GM12878 (cell line): ENCODE measurements at regions not wholly inside any gene's neighbourhood (a gene's known extent, or its start where the extent isn't known, plus 50 kb on each side); places are given as distances from the start of the nearest gene placed in this dataset.

Experiments used
- ATAC-seq: fragments of 200-7000 bp; cut with Tn5 transposase; 3 replicates; pipeline ENCODE4 v1.9.1; 2020; ENCODE audit warnings: mild to moderate bottlenecking, moderate library complexity
- BruUV-seq: library from RNA; stranded (reverse); fragments of 400-500 nt; replicated peaks from 2 replicates; lab custom pipeline; 2021; lab: Mats Ljungman, UMichigan
- CTCF ChIA-PET: fragments of 300-600 bp; sonication (Branson Sonifier 250); formaldehyde crosslinking; extraction: SDS; loops from one replicate; lab custom pipeline; 2021; ENCODE audit warnings: inconsistent platforms; lab: Yijun Ruan, JAX
- POLR2A ChIA-PET: fragments of 350-600 bp; formaldehyde crosslinking; extraction: SDS; loops from one replicate; lab custom pipeline; 2021; ENCODE audit warnings: inconsistent platforms; lab: Charles Lee
- RAD21 ChIA-PET: fragments of 300-600 bp; sonication (Branson Sonifier 250); formaldehyde crosslinking; loops from one replicate; lab custom pipeline; 2023; ENCODE audit warnings: antibody characterized with exemption; ENCODE audit not compliant: unreplicated experiment; lab: Charles Lee
- SMC1A ChIA-PET: fragments of 300-600 bp; sonication (Branson Sonifier 250); formaldehyde crosslinking; loops from one replicate; lab custom pipeline; 2023; ENCODE audit not compliant: unreplicated experiment, uncharacterized antibody; lab: Charles Lee
- DNase-seq: peaks from one replicate; pipeline ENCODE4 v3.0.0-alpha.2; 2011; ENCODE audit warnings: low read depth, low spot score
- FAIRE-seq: peaks from 3 replicates; lab custom pipeline; 2011; peaks lifted over from hg19 to GRCh38; lab: Jason Lieb, UNC
- H2AFZ ChIP-seq: 2 replicates; pipeline ENCODE4 v1.6.0; 2011; ENCODE audit warnings: low read depth, low read length, control low read depth; ENCODE audit not compliant: control insufficient read depth
- H3K27ac ChIP-seq: 2 replicates; pipeline ENCODE4 v1.5.1; 2011; ENCODE audit warnings: control low read depth; ENCODE audit not compliant: control insufficient read depth, insufficient read depth
- H3K27me3 ChIP-seq, 2 experiments: replicated peaks in 1 of 2; 2 replicates each; pipeline versions ENCODE4 v1.6.0 to v1.6.1; 2011; ENCODE audit warnings: low read length in 1 of 2; ENCODE audit not compliant: control insufficient read depth in 2 of 2, insufficient read depth in 2 of 2
- H3K36me3 ChIP-seq, 2 experiments: 2 replicates each; pipeline ENCODE4 v1.5.1; 2011; ENCODE audit warnings: low read length in 1 of 2; ENCODE audit not compliant: control insufficient read depth in 2 of 2, insufficient read depth in 2 of 2
- H3K4me1 ChIP-seq: 2 replicates; pipeline ENCODE4 v1.6.1; 2011; ENCODE audit warnings: mild to moderate bottlenecking, low read length, moderate library complexity, mixed read lengths; ENCODE audit not compliant: control insufficient read depth, insufficient read depth
- H3K4me2 ChIP-seq: 2 replicates; pipeline ENCODE4 v1.6.0; 2011; ENCODE audit warnings: control low read depth; ENCODE audit not compliant: control insufficient read depth, insufficient read depth
- H3K4me3 ChIP-seq: fragments of 200-600 bp; sonication (generic); 2 replicates; pipeline ENCODE4 v1.5.1; 2016
- H3K79me2 ChIP-seq: 2 replicates; pipeline ENCODE4 v1.6.0; 2011; ENCODE audit warnings: low read length; ENCODE audit not compliant: control insufficient read depth, insufficient read depth
- H3K9ac ChIP-seq: 2 replicates; pipeline ENCODE4 v1.8.0; 2011; ENCODE audit warnings: low read length, control low read depth, mixed read lengths; ENCODE audit not compliant: control insufficient read depth, insufficient read depth
- H3K9me3 ChIP-seq: replicated peaks from 3 replicates; pipeline ENCODE4 v1.5.1; 2011; ENCODE audit warnings: mild to moderate bottlenecking, low read length; ENCODE audit not compliant: control insufficient read depth, insufficient read depth
- H4K20me1 ChIP-seq: 2 replicates; pipeline ENCODE4 v1.6.0; 2011; ENCODE audit not compliant: control insufficient read depth, insufficient read depth
- CEBPB ChIP-seq, 2 experiments: fragments of 150-350 bp in 1 of 2; IDR thresholded peaks; 2 replicates each; pipeline ENCODE4 v1.6.1; 2012 to 2014; ENCODE audit warnings: low read depth in 2 of 2, low read length in 2 of 2, borderline replicate concordance in 1 of 2, inconsistent platforms in 1 of 2
- ELK1 ChIP-seq: IDR thresholded peaks from 2 replicates; pipeline ENCODE4 v1.6.1; 2012; ENCODE audit warnings: low read depth, low read length, improper control_type of control experiment
- FOS ChIP-seq: IDR thresholded peaks from 3 replicates; pipeline ENCODE4 v1.6.1; 2011; ENCODE audit warnings: borderline replicate concordance; ENCODE audit not compliant: insufficient read length; ENCODE audit errors: extremely low read depth
- IKZF1 ChIP-seq: fragments of 450-650 bp; conservative IDR thresholded peaks from 2 replicates; pipeline ENCODE4 v1.6.1; 2017; ENCODE audit warnings: antibody characterized with exemption, mild to moderate bottlenecking
- KDM1A ChIP-seq: fragments of 200-600 bp; sonication (generic); IDR thresholded peaks from 2 replicates; pipeline ENCODE4 v1.6.1; 2016; ENCODE audit warnings: borderline replicate concordance
- MEF2B ChIP-seq: fragments of 450-650 bp; IDR thresholded peaks from 2 replicates; pipeline ENCODE4 v1.6.1; 2018; ENCODE audit warnings: mild to moderate bottlenecking, moderate library complexity; ENCODE audit not compliant: partially characterized antibody, poor library complexity, severe bottlenecking
- MYC ChIP-seq: IDR thresholded peaks from 2 replicates; pipeline ENCODE4 v1.6.1; 2011; ENCODE audit warnings: mild to moderate bottlenecking, low read length, moderate library complexity, inconsistent platforms; ENCODE audit not compliant: insufficient read depth, insufficient replicate concordance, insufficient read length, severe bottlenecking
- NKRF ChIP-seq: fragments of 450-650 bp; conservative IDR thresholded peaks from 2 replicates; pipeline ENCODE4 v1.6.1; 2017; ENCODE audit warnings: mild to moderate bottlenecking, moderate library complexity
- RELB ChIP-seq: fragments of 450-650 bp; IDR thresholded peaks from 2 replicates; pipeline ENCODE4 v1.6.1; 2017; ENCODE audit warnings: low read depth, mild to moderate bottlenecking, moderate library complexity
- SREBF2 ChIP-seq: IDR thresholded peaks from 2 replicates; pipeline ENCODE4 v1.6.1; 2012; ENCODE audit warnings: mild to moderate bottlenecking, low read length
- TCF7 ChIP-seq: IDR thresholded peaks from 2 replicates; pipeline ENCODE4 v1.6.1; 2014; ENCODE audit warnings: antibody characterized with exemption, borderline replicate concordance
- USF2 ChIP-seq: IDR thresholded peaks from 2 replicates; pipeline ENCODE4 v1.6.1; 2011; ENCODE audit warnings: low read depth, low read length, improper control_type of control experiment, borderline replicate concordance
- YBX1 ChIP-seq: fragments of 450-650 bp; IDR thresholded peaks from 2 replicates; pipeline ENCODE4 v1.6.1; 2016; ENCODE audit warnings: antibody characterized with exemption
- ZNF622 ChIP-seq: fragments of 450-650 bp; IDR thresholded peaks from 2 replicates; pipeline ENCODE4 v1.6.1; 2017; ENCODE audit warnings: mild to moderate bottlenecking, inconsistent platforms
- ZZZ3 ChIP-seq: IDR thresholded peaks from 2 replicates; pipeline ENCODE4 v1.6.1; 2011; ENCODE audit warnings: low read depth; ENCODE audit not compliant: control insufficient read depth, insufficient read length
- WGBS: methylation state at CpG from one replicate; pipeline ENCODE4 v1.1.6; 2016; ENCODE audit warnings: low lambda C conversion rate; ENCODE audit not compliant: insufficient replicate concordance, insufficient coverage; ENCODE audit errors: missing lambda C conversion rate; 5-methylcytosine and 5-hydroxymethylcytosine counted together
- in situ Hi-C: fragments of 300-500 bp; cut with MboI; formaldehyde crosslinking; loops from 9 replicates; pipeline ENCODE4 v1.14.3; 2018; ENCODE audit warnings: mixed read lengths
- intact Hi-C: fragments of 100-400 bp; cut with micrococcal nuclease; formaldehyde crosslinking; loops from one replicate; pipeline ENCODE4 v1.14.2; 2022; ENCODE audit not compliant: unreplicated experiment

GRCh38 chr12:24746006-24746671 lies 202.8 kb downstream of the BCAT1 start:
- Histone ChIP-seq H3K27me3 (peaks cover 2 to 4% of the 10 kb centered on the region in 2 experiments; a peak in 2 of 4 replicates), H3K4me3 (no peak overlapping the region), H3K4me1 (peaks cover 15% of the 10 kb centered on the region), H4K20me1 (no peaks in the 10 kb centered on the region), H3K36me3 (no peaks in the 10 kb centered on the region), H3K9ac (no peak overlapping the region), H3K27ac (no peak overlapping the region), H2AFZ (no peak overlapping the region), H3K9me3 (no peaks in the 10 kb centered on the region), H3K79me2 (no peaks in the 10 kb centered on the region)
- intact Hi-C loops: no loop called here
- POLR2A ChIA-PET: interaction anchor here (0.6 kb wide), 1 partner anchor 34 kb away, joined by 3 read pairs; no protein-coding TSS in a partner anchor
- in situ Hi-C loops: no loop called here
- SMC1A ChIA-PET: interaction anchor here (0.7 to 1.2 kb wide), 4 partner anchors 9 to 47 kb away, joined by 3 to 4 read pairs (median 3); no protein-coding TSS in a partner anchor
- RAD21 ChIA-PET: no interaction called here
- ATAC-seq (no peak), FAIRE-seq (no peak)
- no TSS peak for BruUV-seq
- WGBS: 52% methylated on average over 4 of the region's 4 CpGs
- CTCF ChIA-PET: interaction anchor here (0.9 kb wide), 1 partner anchor 385 kb away, joined by 3 read pairs; no protein-coding TSS in a partner anchor
- TF ChIP-seq TCF7 (no peak), FOS (no peak), YBX1 (no peak), USF2 (no peak), RELB (no peak), SREBF2 (no peak), MEF2B (no peak), ELK1 (no peak), CEBPB (IDR thresholded peaks at IDR 0.05; ENCODE audit: borderline replicate concordance in 1 of 2, low read depth in 2 of 2, low read length in 2 of 2) (no peak), NKRF (no peak), KDM1A (no peak), MYC (no peak), ZZZ3 (no peak), ZNF622 (no peak), IKZF1 (no peak)
- TF ChIP-seq, all 136 proteins: peak for 0
- no peak overlapping the region for H3K4me2 ChIP-seq
- no peak for DNase-seq
